NCI-H146 treated with DMSO at 0.1 percent for 48 hours (cell line): ENCODE measurements at regions not wholly inside any gene's neighbourhood (a gene's known extent, or its start where the extent isn't known, plus 50 kb on each side); places are given as distances from the start of the nearest gene placed in this dataset.
A peak's percentile ranks its signal among the peaks of the same experiment; 100 is the strongest.

ENCODE experiments used
- DNase-seq: peaks from one replicate; lab custom pipeline; 2025; ENCODE audit not compliant: unreplicated experiment; lab: John Stamatoyannopoulos, UW

- no peak for DNase-seq
Observed at GRCh38 chr4:157795495-157795894, 377.3 kb downstream of the GASK1B start.

- DNase-seq, result no peak
Observed at GRCh38 chr4:157792716-157793115, 380.1 kb downstream of the GASK1B start.

- no peak for DNase-seq
Observed at GRCh38 chr4:157791236-157791635, 381.6 kb downstream of the GASK1B start.

- no peak for DNase-seq
Observed at GRCh38 chr4:157787618-157788017, 385.2 kb downstream of the GASK1B start.

- DNase-seq, result no peak
Observed at GRCh38 chr4:157781361-157781760, 391.5 kb downstream of the GASK1B start.

DNA sequence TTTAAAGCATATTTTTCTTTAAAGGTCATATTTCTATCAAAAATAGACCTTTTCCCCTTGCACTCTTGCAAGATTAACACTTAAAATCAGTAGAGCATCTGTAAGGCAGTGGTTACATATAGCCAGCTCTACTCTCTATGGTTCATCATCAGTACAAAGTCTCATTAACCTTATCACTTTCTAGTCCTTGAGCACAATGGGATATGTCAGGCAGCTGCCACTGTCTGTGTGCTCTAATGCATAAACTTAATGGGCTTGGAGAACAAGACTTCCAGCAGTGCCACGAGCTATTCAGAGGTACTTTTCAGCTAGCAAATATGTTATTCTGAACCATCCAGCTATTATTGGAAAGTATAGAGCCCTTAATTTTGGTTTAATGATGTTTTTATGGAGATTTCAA, 393.7 kb downstream of the GASK1B start:
- peak; percentile 81 for DNase-seq

- no peak for DNase-seq
Observed at GRCh38 chr4:157776930-157777528, 395.8 kb downstream of the GASK1B start.

DNA sequence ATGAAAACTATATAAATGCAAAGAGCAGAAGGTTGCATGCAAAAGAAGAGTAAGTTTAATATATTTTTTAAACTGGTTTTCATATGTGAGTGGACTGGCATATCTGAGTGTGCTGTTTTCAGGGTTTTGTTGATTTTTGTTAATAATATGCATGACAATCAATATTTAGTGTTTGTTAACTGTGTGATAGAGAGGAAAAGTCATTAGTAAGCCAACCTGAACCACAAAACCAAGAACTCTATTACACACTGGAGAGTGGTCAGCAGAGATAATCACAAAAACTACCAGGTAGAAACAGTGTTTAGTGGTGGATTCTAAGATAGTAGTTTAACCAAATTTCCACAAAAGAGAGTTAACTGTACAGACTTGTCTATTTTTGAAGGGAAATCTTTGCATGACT, 396.9 kb downstream of the GASK1B start:
- no peak for DNase-seq

DNA sequence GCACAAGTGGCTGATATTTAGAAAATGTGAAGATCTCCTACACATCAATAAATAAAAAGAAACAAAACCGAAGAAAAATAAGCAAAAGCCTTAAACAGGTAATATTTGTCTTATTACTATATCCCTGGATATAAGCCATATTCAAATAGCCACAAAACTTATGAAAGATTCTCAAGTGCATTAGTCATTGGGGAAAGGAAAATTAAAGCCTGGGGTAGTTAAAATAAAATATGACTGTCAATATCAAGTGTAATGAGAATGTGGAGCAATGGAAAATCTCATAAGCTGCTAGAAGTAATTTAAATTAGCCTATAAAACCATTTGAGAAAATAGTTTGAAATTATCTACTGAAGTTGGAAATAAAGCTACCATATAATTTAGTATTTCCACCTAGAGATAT, 399.9 kb downstream of the GASK1B start:
- no peak for DNase-seq

DNA sequence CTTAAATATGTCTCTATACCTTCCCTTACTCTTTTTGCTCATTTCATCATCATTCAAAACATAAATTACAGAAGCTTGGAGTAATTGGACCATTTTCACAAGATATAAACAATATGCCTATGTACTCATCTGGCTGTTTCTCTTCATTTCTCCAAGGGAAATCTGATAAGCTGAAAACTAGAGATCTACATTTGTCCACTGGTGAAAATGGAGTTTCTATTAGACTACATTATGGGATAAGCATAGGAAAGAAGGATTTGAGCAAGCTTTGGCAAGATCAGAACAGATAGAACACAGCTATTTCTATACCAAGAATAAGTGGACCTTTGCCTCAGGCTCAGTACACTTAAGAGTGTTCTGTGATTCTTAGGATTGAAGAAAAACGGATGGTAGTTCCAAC, 404.4 kb downstream of the GASK1B start:
- no peak for DNase-seq

DNA sequence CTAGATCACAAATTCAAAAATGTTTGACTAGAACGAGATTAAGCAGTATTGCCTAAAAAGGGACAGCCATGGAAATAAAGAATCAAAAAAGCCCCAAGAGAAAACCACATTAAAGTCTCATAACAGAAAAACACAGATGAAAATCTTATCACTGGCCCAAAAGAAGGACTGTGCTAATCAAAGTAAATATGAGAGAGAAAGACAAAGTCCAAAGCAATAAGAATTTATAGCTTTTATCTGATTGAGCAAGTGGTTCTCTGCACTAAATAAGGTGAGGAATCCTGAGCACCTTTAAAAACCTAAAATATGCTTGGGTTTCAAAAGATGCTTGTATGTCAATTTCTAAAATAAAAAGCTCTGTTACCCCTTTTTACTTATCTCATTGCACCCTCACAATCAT, 409.3 kb downstream of the GASK1B start:
- DNase-seq, result no peak

GRCh38 chr4:157754410-157754809, 418.4 kb downstream of the GASK1B start:
- no peak for DNase-seq

GRCh38 chr4:157751631-157752030, 421.2 kb downstream of the GASK1B start:
- DNase-seq, result no peak

DNA sequence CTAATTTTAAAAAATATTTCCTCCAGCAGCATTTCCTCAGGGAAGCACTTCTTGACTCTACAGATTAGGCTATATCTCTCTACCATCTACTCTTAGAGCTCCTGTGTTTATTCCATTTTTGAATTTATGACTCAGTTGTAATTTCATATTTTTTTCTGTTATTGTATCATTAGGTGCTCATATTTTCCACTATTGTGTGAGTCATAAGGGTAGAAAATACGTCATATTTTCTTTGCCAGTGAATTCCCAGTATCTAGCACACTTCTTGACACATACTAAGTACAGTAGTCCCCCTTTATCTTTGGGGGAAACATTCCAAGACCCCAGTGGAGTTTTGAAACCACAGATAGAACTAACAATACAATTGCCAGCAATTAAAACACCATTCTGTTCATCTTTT, 431.2 kb downstream of the GASK1B start:
- DNase-seq, result no peak

DNA sequence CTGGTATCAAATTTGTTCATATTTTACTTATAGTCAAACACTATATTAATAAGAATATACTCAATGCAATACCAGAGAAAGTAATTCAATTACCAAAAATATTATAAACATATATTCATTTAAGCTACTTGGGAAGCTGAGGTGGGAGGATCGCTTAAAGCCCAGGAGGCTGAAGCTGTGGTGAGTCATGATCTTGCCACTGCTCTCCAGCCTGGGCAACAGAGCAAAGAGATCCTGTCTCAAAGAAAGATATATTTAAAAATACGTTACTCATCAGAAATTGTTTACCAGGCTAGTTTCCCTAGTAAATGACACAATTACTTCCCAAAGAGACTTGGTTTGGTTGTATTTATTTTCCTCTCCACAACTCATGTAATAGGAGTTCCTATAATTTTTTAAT, 433.6 kb downstream of the GASK1B start:
- no peak for DNase-seq

DNA sequence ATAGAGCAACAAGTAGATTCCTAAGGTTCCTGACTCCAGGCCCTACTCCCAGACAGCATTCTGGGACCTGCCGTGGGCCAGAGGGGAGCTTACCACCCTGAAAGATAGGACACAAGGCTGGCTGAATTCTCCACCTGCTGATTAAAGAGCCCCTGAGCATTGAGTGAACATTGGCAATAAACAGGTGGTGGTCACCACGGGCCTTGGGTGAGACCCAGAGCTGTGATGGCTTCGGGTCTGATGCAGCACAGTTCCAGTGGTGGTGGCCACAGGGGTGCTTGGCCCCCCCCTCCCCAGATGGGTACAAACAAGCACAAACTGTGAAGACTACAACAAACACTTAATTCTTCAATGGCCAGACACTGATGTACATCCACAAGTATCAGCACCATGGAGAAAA, 444.6 kb downstream of the GASK1B start:
- no peak for DNase-seq

DNA sequence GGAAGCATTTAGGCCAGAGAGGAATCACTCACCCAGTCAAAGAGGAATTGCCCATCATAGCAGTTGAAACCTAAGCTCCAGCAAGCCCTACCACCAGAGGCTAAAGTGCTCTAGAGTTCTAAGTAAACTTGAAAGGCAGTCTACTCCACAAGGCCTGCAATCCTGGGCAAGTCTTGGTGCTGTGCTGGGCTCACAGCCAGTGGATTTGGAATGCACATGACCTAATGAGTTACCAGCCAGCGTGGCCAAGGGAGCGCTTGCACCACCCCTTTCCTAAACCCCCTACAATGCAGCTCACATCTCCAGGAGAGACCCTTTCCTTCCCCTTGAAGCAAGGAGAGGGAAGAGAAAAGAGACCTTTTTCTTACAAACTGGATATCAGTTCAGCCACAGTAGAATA, 445.7 kb downstream of the GASK1B start:
- no peak for DNase-seq

DNA sequence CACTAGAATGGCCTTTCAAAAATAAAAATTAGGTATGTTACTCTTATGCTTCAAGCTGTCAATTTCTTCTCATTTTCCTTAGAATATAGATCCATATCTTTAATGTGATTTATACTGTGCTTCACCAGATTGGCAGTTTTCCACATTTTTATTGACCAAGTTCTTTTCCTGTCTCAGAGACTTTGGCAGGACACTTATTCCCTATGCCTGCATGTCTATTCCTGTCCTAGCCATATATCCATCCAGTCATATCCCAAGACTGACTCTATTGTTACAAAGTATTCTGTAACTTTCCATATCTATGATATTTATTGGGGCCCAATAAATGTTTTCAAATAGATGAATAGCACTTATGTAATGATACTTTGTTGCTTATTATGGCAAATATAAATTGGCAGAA, 450.7 kb downstream of the GASK1B start:
- DNase-seq, result no peak

GRCh38 chr4:157713342-157713741, 459.5 kb downstream of the GASK1B start:
- no peak for DNase-seq

- DNase-seq, result no peak
Observed at GRCh38 chr4:157706155-157706554, 466.7 kb downstream of the GASK1B start.

DNA sequence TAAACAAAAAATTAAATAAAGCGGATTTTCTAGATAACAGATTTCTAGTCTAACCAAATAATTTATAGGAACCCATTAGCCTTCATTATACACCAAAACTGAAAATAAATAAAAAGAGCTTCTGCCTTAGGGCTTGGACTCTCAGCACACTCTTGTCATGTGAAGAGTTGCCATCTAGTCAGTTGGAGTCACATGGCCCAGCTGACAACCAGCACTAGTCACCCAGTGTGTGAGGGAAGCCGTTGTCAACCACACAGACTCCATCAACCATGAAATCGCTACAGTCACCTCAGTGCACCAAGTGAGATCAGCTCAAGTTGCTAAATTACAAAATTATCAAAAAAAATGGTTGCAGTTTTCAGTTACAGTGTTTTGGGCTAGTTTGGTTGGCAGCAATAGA, 470.0 kb downstream of the GASK1B start:
- no peak for DNase-seq

- DNase-seq, result no peak
Observed at GRCh38 chr4:157701695-157701994, 471.2 kb downstream of the GASK1B start.

DNA sequence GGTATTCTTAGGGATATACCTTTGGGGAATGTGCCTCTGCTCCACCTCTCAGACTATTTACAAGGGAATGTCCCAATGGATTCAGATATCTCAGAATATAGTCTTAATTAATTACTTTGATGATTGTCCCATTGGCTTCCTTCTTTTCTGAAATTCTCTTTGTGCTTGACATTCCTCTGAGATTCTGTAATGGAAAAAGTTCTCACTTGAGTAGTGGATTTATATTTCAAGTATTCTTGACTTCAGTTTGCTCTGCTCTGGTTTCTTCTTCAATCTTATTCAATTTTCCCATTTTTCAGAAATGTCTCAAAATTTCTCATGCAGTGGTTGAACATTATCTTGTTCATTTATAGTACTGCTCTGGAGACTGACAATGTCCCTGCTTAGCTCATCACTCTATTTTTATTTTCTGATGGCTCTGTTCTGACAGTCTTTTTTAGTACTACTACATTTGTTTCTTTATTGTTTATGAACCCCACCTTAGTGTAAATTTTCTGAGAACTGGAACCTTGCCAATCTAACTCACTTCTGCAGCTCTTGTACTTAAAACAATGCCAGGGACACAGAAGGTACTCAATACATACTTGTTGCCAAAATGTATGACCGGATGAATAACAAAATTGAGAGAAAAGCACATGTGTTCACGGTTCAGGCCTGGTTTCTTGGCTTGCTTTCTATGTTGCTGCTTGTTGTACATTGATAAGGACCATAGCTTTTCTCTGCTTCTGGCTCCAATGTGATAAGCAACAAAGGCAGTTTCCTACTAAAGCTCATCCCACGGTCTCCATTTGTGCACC, 471.7 kb downstream of the GASK1B start:
- DNase-seq, result no peak
